ENCODE measurements at regions not wholly inside any gene's neighbourhood (a gene's known extent, or its start where the extent isn't known, plus 50 kb on each side); places are given as distances from the start of the nearest gene placed in this dataset.

- Mint-ChIP-seq H3K27me3 (ENCODE audit: low read depth) (no peaks in the 10 kb centered on the region), H3K4me1 (peaks cover 28% of the 10 kb centered on the region), H3K36me3 (peaks cover 22% of the 10 kb centered on the region), H3K9me3 (no peaks in the 10 kb centered on the region), H3K27ac (peak overlapping the region; percentile 50), H3K4me3 (no peak overlapping the region)
- no peak for DNase-seq (ENCODE audit: low spot score in 2 of 2, unreplicated experiment in 2 of 2)
- TF ChIP-seq, protein P1, sequence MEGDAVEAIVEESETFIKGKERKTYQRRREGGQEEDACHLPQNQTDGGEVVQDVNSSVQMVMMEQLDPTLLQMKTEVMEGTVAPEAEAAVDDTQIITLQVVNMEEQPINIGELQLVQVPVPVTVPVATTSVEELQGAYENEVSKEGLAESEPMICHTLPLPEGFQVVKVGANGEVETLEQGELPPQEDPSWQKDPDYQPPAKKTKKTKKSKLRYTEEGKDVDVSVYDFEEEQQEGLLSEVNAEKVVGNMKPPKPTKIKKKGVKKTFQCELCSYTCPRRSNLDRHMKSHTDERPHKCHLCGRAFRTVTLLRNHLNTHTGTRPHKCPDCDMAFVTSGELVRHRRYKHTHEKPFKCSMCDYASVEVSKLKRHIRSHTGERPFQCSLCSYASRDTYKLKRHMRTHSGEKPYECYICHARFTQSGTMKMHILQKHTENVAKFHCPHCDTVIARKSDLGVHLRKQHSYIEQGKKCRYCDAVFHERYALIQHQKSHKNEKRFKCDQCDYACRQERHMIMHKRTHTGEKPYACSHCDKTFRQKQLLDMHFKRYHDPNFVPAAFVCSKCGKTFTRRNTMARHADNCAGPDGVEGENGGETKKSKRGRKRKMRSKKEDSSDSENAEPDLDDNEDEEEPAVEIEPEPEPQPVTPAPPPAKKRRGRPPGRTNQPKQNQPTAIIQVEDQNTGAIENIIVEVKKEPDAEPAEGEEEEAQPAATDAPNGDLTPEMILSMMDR (IDR thresholded peaks at IDR 0.05; ENCODE audit: unreplicated experiment) = no peak
Observed at GRCh38 chr2:74074487-74074886, 73.2 kb downstream of the BOLA3 start.

GRCh38 chr2:74076074-74076470, 71.6 kb downstream of the BOLA3 start:
- Mint-ChIP-seq H3K4me3 (no peak overlapping the region), H3K27ac (peak overlapping the region; percentile 91), H3K36me3 (peaks cover 13% of the 10 kb centered on the region), H3K9me3 (no peaks in the 10 kb centered on the region), H3K4me1 (peaks cover 28% of the 10 kb centered on the region), H3K27me3 (ENCODE audit: low read depth) (no peaks in the 10 kb centered on the region)
- TF ChIP-seq, protein P1 (IDR thresholded peaks at IDR 0.05; ENCODE audit: unreplicated experiment) = no peak
- DNase-seq (ENCODE audit: low spot score in 2 of 2, unreplicated experiment in 2 of 2) = no peak

DNA sequence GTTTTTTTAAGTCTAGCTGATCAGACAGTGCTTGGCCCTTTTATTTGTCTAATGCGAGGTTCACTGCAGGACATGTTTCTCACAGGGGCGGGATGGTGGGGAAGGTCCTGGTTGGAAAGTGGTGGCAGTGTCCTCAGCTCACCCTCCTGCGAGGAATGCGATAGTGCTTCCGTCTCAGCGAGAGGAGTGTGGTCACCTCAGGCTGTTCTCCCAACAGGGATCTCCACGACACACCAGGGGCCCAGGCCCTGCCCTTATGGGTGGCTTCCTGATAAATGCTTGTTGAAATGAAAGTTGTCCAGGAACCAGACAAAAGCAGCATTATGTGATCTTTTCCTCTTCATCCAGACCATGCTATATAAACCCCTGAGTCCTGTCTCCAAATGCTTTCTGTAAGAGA, 70.1 kb downstream of the BOLA3 start:
- H3K4me3 Mint-ChIP-seq = no peak overlapping the region
- no peak for DNase-seq (ENCODE audit: low spot score in 2 of 2, unreplicated experiment in 2 of 2)
- TF ChIP-seq, protein P1 (IDR thresholded peaks at IDR 0.05; ENCODE audit: unreplicated experiment) = no peak
- H3K9me3 Mint-ChIP-seq = no peaks in the 10 kb centered on the region
- no peaks in the 10 kb centered on the region for H3K27me3 Mint-ChIP-seq (ENCODE audit: low read depth)
- H3K4me1 Mint-ChIP-seq = peaks cover 28% of the 10 kb centered on the region
- no peak overlapping the region for H3K27ac Mint-ChIP-seq
- peaks cover 18% of the 10 kb centered on the region for H3K36me3 Mint-ChIP-seq

DNA sequence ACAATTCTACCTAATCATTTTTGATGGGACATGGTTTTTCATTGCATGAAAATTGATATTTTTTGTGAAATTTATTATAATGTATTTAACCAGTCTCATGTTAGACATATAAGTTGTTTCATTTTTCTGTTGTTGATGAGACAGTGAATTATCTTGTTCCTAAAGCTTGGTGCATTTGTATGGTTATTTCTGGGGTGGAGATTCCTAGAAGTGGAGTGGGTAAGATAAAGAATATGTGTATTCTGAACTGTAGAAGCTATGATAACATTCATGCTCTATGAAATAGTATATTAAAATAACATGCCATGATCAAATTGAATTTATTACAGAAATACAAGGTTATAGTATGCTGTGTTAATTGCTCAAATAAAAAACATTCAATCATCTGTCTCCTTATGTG, 69.2 kb downstream of the BOLA3 start:
- no peak overlapping the region for H3K4me3 Mint-ChIP-seq
- no peaks in the 10 kb centered on the region for H3K9me3 Mint-ChIP-seq
- DNase-seq (ENCODE audit: low spot score in 2 of 2, unreplicated experiment in 2 of 2) = no peak
- TF ChIP-seq, protein P1 (IDR thresholded peaks at IDR 0.05; ENCODE audit: unreplicated experiment) = no peak
- H3K36me3 Mint-ChIP-seq = peaks cover 17% of the 10 kb centered on the region
- H3K4me1 Mint-ChIP-seq = peaks cover 28% of the 10 kb centered on the region
- H3K27me3 Mint-ChIP-seq (ENCODE audit: low read depth) = no peaks in the 10 kb centered on the region
- H3K27ac Mint-ChIP-seq = no peak overlapping the region

DNA sequence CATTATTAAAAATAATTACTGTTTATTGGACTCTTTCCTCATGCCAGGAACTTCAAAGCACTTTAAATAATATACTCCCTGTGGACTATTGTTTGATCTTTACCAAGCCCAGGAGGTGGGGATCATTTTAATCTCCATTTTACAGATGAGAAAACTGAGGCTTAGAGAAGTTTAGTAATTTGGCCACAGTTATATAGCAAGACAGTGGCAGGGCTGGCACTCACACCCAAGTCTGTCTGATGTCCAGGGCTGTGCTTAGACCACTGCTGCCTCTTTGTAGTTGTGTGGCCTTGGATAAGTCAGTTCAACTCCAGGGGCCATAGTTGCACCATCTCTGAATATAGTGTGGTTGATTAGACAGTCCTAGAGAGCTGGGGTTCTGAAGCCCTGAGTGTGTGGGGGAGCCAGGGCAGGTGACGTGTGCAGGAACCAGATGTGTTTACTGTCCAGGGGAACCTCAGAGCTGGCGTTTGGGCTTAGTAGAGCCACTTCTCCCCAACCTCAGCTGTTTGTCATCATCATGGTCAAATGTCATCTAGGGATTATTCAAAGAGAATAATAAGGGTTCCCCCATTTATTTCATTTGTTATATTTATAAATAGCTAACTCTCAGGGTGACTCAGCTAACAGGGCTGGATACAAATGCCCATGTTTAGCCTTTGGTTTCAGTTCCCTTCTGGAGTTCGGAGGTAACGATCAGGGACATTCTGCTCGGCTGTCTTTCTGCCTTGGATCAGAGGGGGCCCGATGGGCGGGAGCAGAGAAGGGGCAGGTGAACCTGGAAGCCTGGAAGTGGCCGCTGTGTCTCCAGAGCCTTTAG, 68.0 kb downstream of the BOLA3 start:
- Mint-ChIP-seq H3K9me3 (no peaks in the 10 kb centered on the region), H3K36me3 (peaks cover 14% of the 10 kb centered on the region), H3K4me3 (no peak overlapping the region), H3K27me3 (ENCODE audit: low read depth) (no peaks in the 10 kb centered on the region), H3K4me1 (peaks cover 21% of the 10 kb centered on the region), H3K27ac (no peak overlapping the region)
- TF ChIP-seq, protein P1 (IDR thresholded peaks at IDR 0.05; ENCODE audit: unreplicated experiment) = no peak
- DNase-seq (ENCODE audit: low spot score in 2 of 2, unreplicated experiment in 2 of 2) = no peak
